A549 (cell line): ENCODE measurements at regions not wholly inside any gene's neighbourhood (a gene's known extent, or its start where the extent isn't known, plus 50 kb on each side); places are given as distances from the start of the nearest gene placed in this dataset.

Experiments
- ATAC-seq, 2 experiments: fragments of 200-7000 bp in 1 of 2; fragments of >200 bp in 1 of 2; cut with Nextera tagmentation in 1 of 2; cut with Tn5 transposase in 1 of 2; 3 replicates each; pipeline versions ENCODE4 v1.8.0 to v1.9.1; 2018 to 2020; ENCODE audit warnings: mild to moderate bottlenecking in 1 of 2, moderate library complexity in 1 of 2
- CTCF ChIA-PET: fragments of 300-600 bp; sonication (Branson Sonifier 250); formaldehyde crosslinking; extraction: SDS; loops from one replicate; lab custom pipeline; 2021; ENCODE audit warnings: antibody characterized with exemption, inconsistent platforms; lab: Yijun Ruan, JAX
- POLR2A ChIA-PET: fragments of 350-600 bp; formaldehyde crosslinking; extraction: SDS; loops from one replicate; lab custom pipeline; 2021; ENCODE audit warnings: antibody characterized with exemption, inconsistent platforms; lab: Yijun Ruan, JAX
- DNase-seq, 2 experiments: peaks; one replicate each; pipeline versions ENCODE4 v3.0.0 to v3.0.0-alpha.2; 2011 to 2016; ENCODE audit warnings: low read depth in 1 of 2, low spot score in 1 of 2
- FAIRE-seq: peaks from 2 replicates; lab custom pipeline; 2011; peaks lifted over from hg19 to GRCh38; lab: Jason Lieb, UNC
- H3K27ac ChIP-seq, 2 experiments: fragments of >200 bp; sonication (Bioruptor Twin); formaldehyde crosslinking; 3 replicates each; pipeline ENCODE4 v1.5.1; 2016 to 2017
- H3K4me1 ChIP-seq: fragments of >200 bp; sonication (Bioruptor Twin); formaldehyde crosslinking; 3 replicates; pipeline ENCODE4 v1.6.1; 2016
- H3K4me2 ChIP-seq: fragments of >200 bp; sonication (Bioruptor Twin); formaldehyde crosslinking; 3 replicates; pipeline ENCODE4 v1.6.1; 2016
- H3K4me3 ChIP-seq: fragments of >200 bp; sonication (Bioruptor Twin); formaldehyde crosslinking; 3 replicates; pipeline ENCODE4 v1.5.1; 2016
- H3K9me3 ChIP-seq: fragments of >200 bp; sonication (Bioruptor Twin); formaldehyde crosslinking; 3 replicates; pipeline ENCODE4 v1.6.1; 2016
- ATOH8 ChIP-seq: fragments of 250-450 bp; sonication (Bioruptor Pico); IDR thresholded peaks from 2 replicates; pipeline ENCODE4 v1.5.0; 2020; ENCODE audit warnings: low read depth, mild to moderate bottlenecking, moderate library complexity
- EHF ChIP-seq: fragments of 250-450 bp; sonication (Bioruptor Pico); IDR thresholded peaks from 2 replicates; pipeline ENCODE4 v1.5.0; 2020; ENCODE audit warnings: mild to moderate bottlenecking
- ELK1 ChIP-seq: fragments of 150-350 bp; IDR thresholded peaks from 2 replicates; pipeline ENCODE4 v1.6.1; 2014; ENCODE audit warnings: low read depth, mild to moderate bottlenecking, low read length
- FOSL2 ChIP-seq, 2 experiments: fragments of 450-650 bp in 1 of 2; fragments of >200 bp in 1 of 2; sonication (Bioruptor Twin) in 1 of 2; formaldehyde crosslinking; IDR thresholded peaks; 2 replicates each; pipeline versions ENCODE4 v1.5.0 to v1.6.1; 2016 to 2020; ENCODE audit warnings: mild to moderate bottlenecking in 1 of 2, moderate library complexity in 1 of 2
- HDAC2 ChIP-seq: fragments of 200-600 bp; sonication (generic); IDR thresholded peaks from 2 replicates; pipeline ENCODE4 v1.6.1; 2016
- HOXA7 ChIP-seq: fragments of 250-450 bp; sonication (Bioruptor Pico); IDR thresholded peaks from 2 replicates; pipeline ENCODE4 v1.5.0; 2020; ENCODE audit warnings: mild to moderate bottlenecking, moderate library complexity
- JUN ChIP-seq, 2 experiments: fragments of >200 bp; sonication (Bioruptor Twin); formaldehyde crosslinking; IDR thresholded peaks; 2 replicates in 1 of 2; 3 replicates in 1 of 2; pipeline ENCODE4 v1.6.1; 2016 to 2017
- KDM5A ChIP-seq: fragments of 200-600 bp; sonication (generic); IDR thresholded peaks from 2 replicates; pipeline ENCODE4 v1.6.1; 2016; ENCODE audit warnings: antibody characterized with exemption, mild to moderate bottlenecking
- NFE2L2 ChIP-seq: fragments of 150-350 bp; conservative IDR thresholded peaks from 2 replicates; pipeline ENCODE4 v1.6.1; 2014; ENCODE audit warnings: low read length
- NR3C1 ChIP-seq: fragments of >200 bp; sonication (Bioruptor Twin); formaldehyde crosslinking; IDR thresholded peaks from 3 replicates; pipeline ENCODE4 v1.6.1; 2017
- POLR2A ChIP-seq: IDR thresholded peaks from 2 replicates; pipeline ENCODE4 v1.6.1; 2012; ENCODE audit warnings: mild to moderate bottlenecking, low read length
- RFX5 ChIP-seq: fragments of 450-650 bp; IDR thresholded peaks from 2 replicates; pipeline ENCODE4 v1.7.1; 2014; ENCODE audit warnings: antibody characterized with exemption, mild to moderate bottlenecking, moderate library complexity
- TFCP2L1 ChIP-seq: fragments of 250-450 bp; sonication (Bioruptor Pico); IDR thresholded peaks from 2 replicates; pipeline ENCODE4 v1.5.0; 2021; ENCODE audit warnings: mild to moderate bottlenecking
- USF2 ChIP-seq: fragments of 450-650 bp; IDR thresholded peaks from 2 replicates; pipeline ENCODE4 v1.6.1; 2014; ENCODE audit warnings: antibody characterized with exemption
- WGBS: methylation state at CpG from one replicate; pipeline ENCODE4 v1.1.6; 2017; ENCODE audit errors: missing lambda C conversion rate; 5-methylcytosine and 5-hydroxymethylcytosine counted together

GRCh38 chr1:221408117-221408803 is 333.6 kb downstream of the DUSP10 start:
- no peak overlapping the region for H3K4me3 ChIP-seq
- H3K4me2 ChIP-seq, result no peak overlapping the region
- no peaks in the 10 kb centered on the region for H3K4me1 ChIP-seq
- H3K27ac ChIP-seq, result no peak overlapping the region
- ATAC-seq, result no peak
- WGBS, result 29% methylated on average over 7 of the region's 7 CpGs
- CTCF ChIA-PET, result no interaction called here
- TF ChIP-seq HOXA7 (CRISPR knock-in tag) (no peak), ELK1 (no peak), KDM5A (no peak), HDAC2 (no peak)
- POLR2A ChIA-PET, result no interaction called here
- no peaks in the 10 kb centered on the region for H3K9me3 ChIP-seq
- FAIRE-seq, result no peak
- no peak for DNase-seq

GRCh38 chr1:221411283-221411682 is 330.6 kb downstream of the DUSP10 start:
- POLR2A ChIA-PET, result no interaction called here
- Histone ChIP-seq H3K27ac (no peak overlapping the region), H3K4me1 (no peaks in the 10 kb centered on the region), H3K4me3 (no peak overlapping the region), H3K9me3 (no peaks in the 10 kb centered on the region), H3K4me2 (no peak overlapping the region)
- DNase-seq (no peak), ATAC-seq (no peak), FAIRE-seq (no peak)
- WGBS, result 61% methylated on average over 3 of the region's 3 CpGs
- CTCF ChIA-PET, result no interaction called here
- no peak for TF ChIP-seq NFE2L2
- TF ChIP-seq ATOH8 (CRISPR knock-in tag), result no peak
- no peak for TF ChIP-seq TFCP2L1 (CRISPR knock-in tag)

- WGBS, result 51% methylated on average over 8 of the region's 8 CpGs
- no peak for FAIRE-seq
Observed at GRCh38 chr1:221414772-221415539, 326.9 kb downstream of the DUSP10 start.

GRCh38 chr1:221415651-221416050 is 326.2 kb downstream of the DUSP10 start:
- FAIRE-seq (no peak), ATAC-seq (no peak), DNase-seq (no peak)
- no peak overlapping the region for H3K27ac ChIP-seq
- ChIA-PET POLR2A (no interaction called here), CTCF (interaction anchor here (1.3 to 1.9 kb wide), 2 partner anchors 20 to 152 kb away, joined by 3 to 5 read pairs; no protein-coding TSS in a partner anchor)
- H3K4me2 ChIP-seq, result no peak overlapping the region
- TF ChIP-seq FOSL2 (IDR thresholded peaks at IDR 0.05) (no peak), FOSL2 (CRISPR knock-in tag; IDR thresholded peaks at IDR 0.05) (peak; percentile 32; the same call in 1 of the 2 replicates), USF2 (no peak)
- WGBS, result 22% methylated on average over 1 of the region's 1 CpG
- no peak overlapping the region for H3K4me3 ChIP-seq
- no peaks in the 10 kb centered on the region for H3K4me1 ChIP-seq
- H3K9me3 ChIP-seq, result no peaks in the 10 kb centered on the region

More at GRCh38 chr1:221414772-221415539, 326.9 kb downstream of the DUSP10 start:
- no peak for TF ChIP-seq ATOH8 (CRISPR knock-in tag)
- TF ChIP-seq NR3C1, result no peak
- TF ChIP-seq POLR2A, result no peak
- TF ChIP-seq JUN (IDR thresholded peaks at IDR 0.05), result no peak
- TF ChIP-seq USF2, result no peak
- no peak for TF ChIP-seq EHF (CRISPR knock-in tag)
- no peak for TF ChIP-seq RFX5
- ChIA-PET CTCF (interaction anchor here (0.6 to 1.9 kb wide), 3 partner anchors 21 to 151 kb away, joined by 3 to 5 read pairs (median 3); no protein-coding TSS in a partner anchor), POLR2A (no interaction called here)
- H3K4me3 ChIP-seq, result no peak overlapping the region
- DNase-seq, result no peak
- H3K4me2 ChIP-seq, result no peak overlapping the region
- H3K9me3 ChIP-seq, result no peaks in the 10 kb centered on the region
- ATAC-seq, result no peak
- H3K4me1 ChIP-seq, result no peaks in the 10 kb centered on the region
- H3K27ac ChIP-seq, result no peak overlapping the region
